CD14-positive monocyte (primary cell): ENCODE measurements at regions not wholly inside any gene's neighbourhood (a gene's known extent, or its start where the extent isn't known, plus 50 kb on each side); places are given as distances from the start of the nearest gene placed in this dataset.

Experiments used
- DNase-seq, 3 donors: peaks; one replicate each; pipeline ENCODE4 v3.0.0-alpha.2; 2011 to 2022
- H2AFZ ChIP-seq: 2 replicates; pipeline ENCODE4 v1.6.0; 2012; ENCODE audit warnings: mild to moderate bottlenecking, low read depth, low read length, inconsistent platforms; ENCODE audit not compliant: insufficient read depth, poor library complexity, severe bottlenecking
- H3K27ac ChIP-seq, 2 donors: 1 replicate in 1 of 2; 2 replicates in 1 of 2; pipeline ENCODE4 v1.5.1; 2012 to 2013; ENCODE audit warnings: low read length in 2 of 2, control low read depth in 1 of 2, inconsistent platforms in 1 of 2, low read depth in 1 of 2, mild to moderate bottlenecking in 1 of 2
- H3K27me3 ChIP-seq, 2 donors: one replicate each; pipeline versions ENCODE4 v1.6.0 to v1.6.1; 2011 to 2013; ENCODE audit warnings: low read length in 2 of 2; ENCODE audit not compliant: control insufficient read depth in 2 of 2, insufficient read depth in 2 of 2
- H3K36me3 ChIP-seq, 2 donors: replicated peaks in 1 of 2; 1 replicate in 1 of 2; 2 replicates in 1 of 2; pipeline versions ENCODE4 v1.5.1 to v1.6.1; 2012 to 2013; ENCODE audit warnings: low read length in 2 of 2, control low read depth in 1 of 2, inconsistent platforms in 1 of 2, mild to moderate bottlenecking in 1 of 2; ENCODE audit not compliant: insufficient read depth in 2 of 2, control insufficient read depth in 1 of 2
- H3K4me1 ChIP-seq, 2 donors: 1 replicate in 1 of 2; 2 replicates in 1 of 2; pipeline versions ENCODE4 v1.5.1 to v1.6.1; 2012 to 2013; ENCODE audit warnings: low read length in 2 of 2, control low read depth in 1 of 2, inconsistent platforms in 1 of 2, mild to moderate bottlenecking in 1 of 2, moderate library complexity in 1 of 2; ENCODE audit not compliant: insufficient read depth in 2 of 2, control insufficient read depth in 1 of 2
- H3K4me2 ChIP-seq: replicated peaks from 2 replicates; pipeline ENCODE3; 2012; ENCODE audit warnings: low read length, moderate library complexity, mild to moderate bottlenecking; ENCODE audit not compliant: poor library complexity, severe bottlenecking; ENCODE audit errors: extremely low read depth
- H3K4me3 ChIP-seq, 3 experiments: fragments of 200-600 bp in 1 of 3; sonication (generic) in 1 of 3; replicated peaks in 1 of 3; 1 replicate in 2 of 3; 2 replicates in 1 of 3; pipeline ENCODE4 v1.5.1; 2011 to 2013; ENCODE audit warnings: low read length in 3 of 3, mild to moderate bottlenecking in 3 of 3, control low read depth in 2 of 3, low read depth in 2 of 3, inconsistent platforms in 1 of 3, moderate library complexity in 1 of 3
- H3K79me2 ChIP-seq: 2 replicates; pipeline ENCODE4 v1.6.0; 2012; ENCODE audit warnings: mild to moderate bottlenecking, control low read depth, inconsistent platforms, low read length, moderate library complexity; ENCODE audit not compliant: insufficient read depth
- H3K9ac ChIP-seq: 2 replicates; pipeline ENCODE4 v1.6.0; 2017; ENCODE audit warnings: low read length, mild to moderate bottlenecking; ENCODE audit not compliant: insufficient read depth, poor library complexity, severe bottlenecking
- H3K9me3 ChIP-seq, 2 donors: replicated peaks in 1 of 2; 1 replicate in 1 of 2; 2 replicates in 1 of 2; pipeline versions ENCODE4 v1.5.1 to v1.6.1; 2012 to 2013; ENCODE audit warnings: low read length in 2 of 2, control low read depth in 1 of 2; ENCODE audit not compliant: control insufficient read depth in 1 of 2, insufficient read depth in 1 of 2
- H4K20me1 ChIP-seq: 2 replicates; pipeline ENCODE4 v1.6.0; 2012; ENCODE audit warnings: mild to moderate bottlenecking, low read length, control low read depth, moderate library complexity; ENCODE audit not compliant: insufficient read depth
- H3K27ac Mint-ChIP-seq, 7 donors: one replicate each; pipeline ENCODE4 v1.8.0; 2020; ENCODE audit warnings: mild to moderate bottlenecking in 7 of 7, mixed read lengths in 7 of 7, moderate library complexity in 6 of 7, inconsistent platforms in 2 of 7
- H3K27me3 Mint-ChIP-seq, 3 donors: one replicate each; pipeline ENCODE4 v1.8.0; 2021 to 2022; ENCODE audit warnings: low read depth in 3 of 3, mild to moderate bottlenecking in 3 of 3, mixed read lengths in 3 of 3, moderate library complexity in 3 of 3, inconsistent platforms in 1 of 3
- H3K36me3 Mint-ChIP-seq, 2 donors: one replicate each; pipeline ENCODE4 v1.8.0; 2020; ENCODE audit warnings: mixed read lengths in 2 of 2, inconsistent platforms in 1 of 2, mild to moderate bottlenecking in 1 of 2
- H3K4me1 Mint-ChIP-seq: one replicate; pipeline ENCODE4 v1.8.0; 2020; ENCODE audit warnings: mild to moderate bottlenecking, mixed read lengths
- H3K4me3 Mint-ChIP-seq, 2 donors: one replicate each; pipeline ENCODE4 v1.8.0; 2020; ENCODE audit warnings: mild to moderate bottlenecking in 2 of 2, mixed read lengths in 2 of 2, moderate library complexity in 1 of 2
- H3K9me3 Mint-ChIP-seq, 7 donors: one replicate each; pipeline ENCODE4 v1.8.0; 2020 to 2022; ENCODE audit warnings: mixed read lengths in 7 of 7, mild to moderate bottlenecking in 6 of 7, moderate library complexity in 6 of 7, inconsistent platforms in 2 of 7
- WGBS: methylation state at CpG from one replicate; pipeline ENCODE4 v1.1.5; 2013; ENCODE audit warnings: missing lambda C conversion rate; ENCODE audit not compliant: insufficient coverage; 5-methylcytosine and 5-hydroxymethylcytosine counted together
- intact Hi-C, 2 donors: fragments of 100-400 bp; cut with micrococcal nuclease; formaldehyde crosslinking; loops; one replicate each; pipeline versions ENCODE4 v1.15.0 to v1.15.1; 2023
- TF ChIP-seq, protein P1 (sequence below): fragments of 200-600 bp; IDR thresholded peaks from one replicate; pipeline ENCODE4 v1.8.0; 2022; ENCODE audit warnings: antibody characterized with exemption, mild to moderate bottlenecking

DNA sequence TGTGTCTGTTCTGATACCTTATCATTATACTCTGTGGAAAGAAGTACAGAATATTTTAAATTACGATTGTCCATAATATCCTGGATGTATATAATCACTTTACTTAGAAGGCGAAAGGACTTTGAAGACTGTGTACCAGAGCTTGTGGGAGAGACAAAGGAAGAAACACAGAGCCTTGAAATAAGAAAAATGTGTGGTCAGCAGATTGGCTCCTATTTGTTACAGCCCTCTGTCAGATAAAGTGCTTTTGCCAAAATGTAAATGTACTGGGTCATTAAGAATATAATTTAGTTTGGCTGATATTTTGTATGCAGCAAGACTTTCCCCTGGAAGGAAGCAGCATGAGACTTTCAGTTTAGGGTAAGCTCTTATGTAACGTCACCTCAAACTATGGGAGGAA, 443.1 kb downstream of the CCDC85A start:
- H3K4me1 Mint-ChIP-seq = no peaks in the 10 kb centered on the region
- no peak overlapping the region for H3K4me2 ChIP-seq
- H3K4me3 ChIP-seq = no peak overlapping the region
- H3K27me3 ChIP-seq = no peaks in the 10 kb centered on the region
- H2AFZ ChIP-seq = no peak overlapping the region
- no peaks in the 10 kb centered on the region for H3K79me2 ChIP-seq
- H3K9me3 Mint-ChIP-seq = peaks cover 0 to 18% (median 4%) of the 10 kb centered on the region in 7 donors
- no peak for DNase-seq
- intact Hi-C loops = no loop called here
- no peaks in the 10 kb centered on the region for H3K9me3 ChIP-seq
- H4K20me1 ChIP-seq = no peaks in the 10 kb centered on the region
- TF ChIP-seq, protein P1, sequence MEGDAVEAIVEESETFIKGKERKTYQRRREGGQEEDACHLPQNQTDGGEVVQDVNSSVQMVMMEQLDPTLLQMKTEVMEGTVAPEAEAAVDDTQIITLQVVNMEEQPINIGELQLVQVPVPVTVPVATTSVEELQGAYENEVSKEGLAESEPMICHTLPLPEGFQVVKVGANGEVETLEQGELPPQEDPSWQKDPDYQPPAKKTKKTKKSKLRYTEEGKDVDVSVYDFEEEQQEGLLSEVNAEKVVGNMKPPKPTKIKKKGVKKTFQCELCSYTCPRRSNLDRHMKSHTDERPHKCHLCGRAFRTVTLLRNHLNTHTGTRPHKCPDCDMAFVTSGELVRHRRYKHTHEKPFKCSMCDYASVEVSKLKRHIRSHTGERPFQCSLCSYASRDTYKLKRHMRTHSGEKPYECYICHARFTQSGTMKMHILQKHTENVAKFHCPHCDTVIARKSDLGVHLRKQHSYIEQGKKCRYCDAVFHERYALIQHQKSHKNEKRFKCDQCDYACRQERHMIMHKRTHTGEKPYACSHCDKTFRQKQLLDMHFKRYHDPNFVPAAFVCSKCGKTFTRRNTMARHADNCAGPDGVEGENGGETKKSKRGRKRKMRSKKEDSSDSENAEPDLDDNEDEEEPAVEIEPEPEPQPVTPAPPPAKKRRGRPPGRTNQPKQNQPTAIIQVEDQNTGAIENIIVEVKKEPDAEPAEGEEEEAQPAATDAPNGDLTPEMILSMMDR = no peak
- no peaks in the 10 kb centered on the region for H3K27me3 Mint-ChIP-seq
- no peak overlapping the region for H3K9ac ChIP-seq
- no peaks in the 10 kb centered on the region for H3K36me3 Mint-ChIP-seq
- no peaks in the 10 kb centered on the region for H3K4me1 ChIP-seq
- no peaks in the 10 kb centered on the region for H3K36me3 ChIP-seq
- no peak overlapping the region for H3K27ac ChIP-seq
- no peak overlapping the region for H3K4me3 Mint-ChIP-seq
- no peak overlapping the region for H3K27ac Mint-ChIP-seq
- WGBS = 100% methylated on average over 1 of the region's 3 CpGs

DNA sequence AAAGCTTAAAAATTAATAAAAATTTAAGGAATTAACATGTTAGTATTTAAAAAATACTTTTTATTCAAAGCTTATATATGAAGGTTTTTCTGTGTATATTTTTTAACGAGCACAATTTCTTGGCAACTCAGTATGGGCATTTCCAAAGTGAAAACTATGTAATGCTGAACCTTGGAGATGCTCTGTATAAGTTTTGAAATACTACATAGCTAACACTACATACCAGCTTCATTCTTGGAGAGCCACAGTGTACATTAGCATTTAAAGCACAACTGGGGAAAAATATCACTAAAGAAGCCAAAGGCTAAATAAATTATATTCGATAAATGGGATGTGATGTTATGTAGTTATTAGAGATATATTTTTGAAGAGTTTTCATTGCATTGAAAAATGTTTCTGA, 446.5 kb downstream of the CCDC85A start:
- Mint-ChIP-seq H3K4me3 (no peak overlapping the region), H3K4me1 (no peaks in the 10 kb centered on the region), H3K36me3 (no peaks in the 10 kb centered on the region), H3K27me3 (no peaks in the 10 kb centered on the region), H3K27ac (no peak overlapping the region), H3K9me3 (peaks cover 3 to 17% (median 8%) of the 10 kb centered on the region in 7 donors)
- TF ChIP-seq, protein P1 = no peak
- Histone ChIP-seq H3K4me1 (no peaks in the 10 kb centered on the region), H3K4me3 (no peak overlapping the region), H3K79me2 (no peaks in the 10 kb centered on the region), H3K9ac (no peak overlapping the region), H3K27me3 (no peaks in the 10 kb centered on the region), H3K27ac (no peak overlapping the region), H3K9me3 (no peaks in the 10 kb centered on the region), H3K36me3 (no peaks in the 10 kb centered on the region), H2AFZ (no peak overlapping the region), H3K4me2 (no peak overlapping the region), H4K20me1 (no peaks in the 10 kb centered on the region)
- no peak for DNase-seq
- intact Hi-C loops = no loop called here
- WGBS = no CpG with 5 or more reads among the region's 2 CpGs
